Endothelial cell of umbilical vein (primary cell): ENCODE measurements at regions not wholly inside any gene's neighbourhood (a gene's known extent, or its start where the extent isn't known, plus 50 kb on each side); places are given as distances from the start of the nearest gene placed in this dataset.

Experiments used
- BruUV-seq: library from RNA; stranded (reverse); fragments of 400-500 nt; replicated peaks from 2 replicates; lab custom pipeline; 2021; lab: Mats Ljungman, UMichigan
- CTCF ChIA-PET: fragments of 300-600, 350-600 bp; sonication (Branson Sonifier 250); formaldehyde crosslinking; loops from one replicate; lab custom pipeline; 2021; ENCODE audit warnings: antibody characterized with exemption, inconsistent platforms; lab: Charles Lee
- POLR2A ChIA-PET: fragments of 300-600, 350-600 bp; sonication (Branson Sonifier 250); formaldehyde crosslinking; loops from one replicate; lab custom pipeline; 2021; ENCODE audit warnings: antibody characterized with exemption, inconsistent platforms; lab: Charles Lee
- DNase-seq: peaks from one replicate; pipeline ENCODE4 v3.0.0-alpha.2; 2011; ENCODE audit warnings: low read depth, low spot score
- FAIRE-seq: peaks from 2 replicates; lab custom pipeline; 2011; peaks lifted over from hg19 to GRCh38; lab: Jason Lieb, UNC
- H2AFZ ChIP-seq: 2 replicates; pipeline ENCODE4 v1.6.0; 2012; ENCODE audit warnings: low read depth, low read length, control low read depth, inconsistent platforms
- H3K27ac ChIP-seq: 2 replicates; pipeline ENCODE4 v1.5.1; 2011; ENCODE audit warnings: low read depth, mild to moderate bottlenecking, control low read depth, low read length, moderate library complexity; ENCODE audit not compliant: insufficient read depth
- H3K27me3 ChIP-seq, 2 experiments: 2 replicates each; pipeline versions ENCODE4 v1.6.0 to v1.6.1; 2011; ENCODE audit warnings: low read length in 2 of 2, mixed read lengths in 1 of 2; ENCODE audit not compliant: control insufficient read depth in 2 of 2, insufficient read depth in 2 of 2
- H3K36me3 ChIP-seq, 2 experiments: 2 replicates in 1 of 2; 3 replicates in 1 of 2; pipeline ENCODE4 v1.5.1; 2011; ENCODE audit warnings: low read length in 2 of 2, mild to moderate bottlenecking in 1 of 2, moderate library complexity in 1 of 2; ENCODE audit not compliant: control insufficient read depth in 2 of 2, insufficient read depth in 2 of 2; ENCODE audit errors: extremely low read depth in 1 of 2
- H3K4me1 ChIP-seq: 3 replicates; pipeline ENCODE4 v1.5.1; 2011; ENCODE audit warnings: mild to moderate bottlenecking, low read length; ENCODE audit not compliant: control insufficient read depth, insufficient read depth; ENCODE audit errors: extremely low read depth
- H3K4me2 ChIP-seq: 2 replicates; pipeline ENCODE4 v1.6.1; 2011; ENCODE audit warnings: low read length, control low read depth, mixed read lengths; ENCODE audit not compliant: insufficient read depth
- H3K4me3 ChIP-seq, 3 experiments: fragments of 200-600 bp in 1 of 3; sonication (generic), shearing (Covaris generic) in 1 of 3; replicated peaks in 1 of 3; 2 replicates each; pipeline ENCODE4 v1.5.1; 2011 to 2016; ENCODE audit warnings: control low read depth in 3 of 3, low read length in 3 of 3, mild to moderate bottlenecking in 2 of 3, inconsistent platforms in 1 of 3, low read depth in 1 of 3, moderate library complexity in 1 of 3; ENCODE audit not compliant: insufficient read depth in 1 of 3
- H3K79me2 ChIP-seq: 2 replicates; pipeline ENCODE4 v1.6.0; 2012; ENCODE audit warnings: low read length, inconsistent platforms; ENCODE audit not compliant: control insufficient read depth, insufficient read depth
- H3K9ac ChIP-seq: replicated peaks from 2 replicates; pipeline ENCODE3; 2011; ENCODE audit warnings: low read length, control low read depth; ENCODE audit not compliant: insufficient read depth; ENCODE audit errors: extremely low read depth
- H3K9me1 ChIP-seq: replicated peaks from 3 replicates; pipeline ENCODE4 v1.6.0; 2011; ENCODE audit warnings: mild to moderate bottlenecking, low read length; ENCODE audit not compliant: control insufficient read depth, insufficient read depth; ENCODE audit errors: extremely low read depth
- H3K9me3 ChIP-seq: replicated peaks from 2 replicates; pipeline ENCODE4 v1.5.1; 2012; ENCODE audit warnings: low read length, inconsistent platforms; ENCODE audit not compliant: control insufficient read depth, insufficient read depth
- H4K20me1 ChIP-seq: replicated peaks from 2 replicates; pipeline ENCODE3; 2011; ENCODE audit warnings: mild to moderate bottlenecking, low read length; ENCODE audit not compliant: control insufficient read depth, insufficient read depth; ENCODE audit errors: extremely low read depth
- FOS ChIP-seq: IDR thresholded peaks from 2 replicates; pipeline ENCODE4 v1.6.1; 2011; ENCODE audit warnings: mild to moderate bottlenecking, low read length, moderate library complexity, borderline replicate concordance; ENCODE audit not compliant: insufficient read depth
- GATA2 ChIP-seq: IDR thresholded peaks from 2 replicates; pipeline ENCODE4 v1.7.0; 2011; ENCODE audit warnings: low read depth, mild to moderate bottlenecking, moderate library complexity, mixed read lengths, low read length; ENCODE audit not compliant: insufficient read length, insufficient read depth
- JUN ChIP-seq: IDR thresholded peaks from 2 replicates; pipeline ENCODE4 v1.6.1; 2011; ENCODE audit warnings: borderline replicate concordance, low read depth; ENCODE audit not compliant: insufficient read length, insufficient read depth
- MYC ChIP-seq: IDR thresholded peaks from one replicate; pipeline ENCODE4 v1.6.1; 2011; ENCODE audit warnings: mild to moderate bottlenecking, low read depth, low read length
- dilution Hi-C: fragments of 300-500 bp; cut with MboI; formaldehyde crosslinking; loops from one replicate; pipeline ENCODE4 v1.15.0; 2019; ENCODE audit warnings: low sequenced_read_pairs; ENCODE audit not compliant: extremely low pct_ligation_motif_present
- intact Hi-C: fragments of 100-400 bp; cut with micrococcal nuclease; formaldehyde crosslinking; loops from one replicate; pipeline ENCODE4 v1.10.0; 2022

GRCh38 chr17:12514596-12514995 lies 151.1 kb upstream of the MYOCD start:
- DNase-seq, result no peak
- no peaks in the 10 kb centered on the region for H3K9me1 ChIP-seq
- POLR2A ChIA-PET, result no interaction called here
- no peak overlapping the region for H3K4me3 ChIP-seq
- no peak for TF ChIP-seq MYC
- no peak for TF ChIP-seq JUN
- no peak for TF ChIP-seq FOS
- TF ChIP-seq GATA2, result no peak
- H3K9me3 ChIP-seq, result no peaks in the 10 kb centered on the region
- H4K20me1 ChIP-seq, result no peaks in the 10 kb centered on the region
- CTCF ChIA-PET, result no interaction called here
- H3K27ac ChIP-seq, result no peak overlapping the region
- no TSS peak for BruUV-seq
- H3K27me3 ChIP-seq, result no peaks in the 10 kb centered on the region
- FAIRE-seq, result no peak
- no peak overlapping the region for H3K4me2 ChIP-seq
- no peaks in the 10 kb centered on the region for H3K79me2 ChIP-seq
- dilution Hi-C loops (no loop called here), intact Hi-C loops (no loop called here)
- no peak overlapping the region for H3K9ac ChIP-seq
- no peaks in the 10 kb centered on the region for H3K36me3 ChIP-seq
- H2AFZ ChIP-seq, result no peak overlapping the region
- H3K4me1 ChIP-seq, result no peaks in the 10 kb centered on the region

DNA sequence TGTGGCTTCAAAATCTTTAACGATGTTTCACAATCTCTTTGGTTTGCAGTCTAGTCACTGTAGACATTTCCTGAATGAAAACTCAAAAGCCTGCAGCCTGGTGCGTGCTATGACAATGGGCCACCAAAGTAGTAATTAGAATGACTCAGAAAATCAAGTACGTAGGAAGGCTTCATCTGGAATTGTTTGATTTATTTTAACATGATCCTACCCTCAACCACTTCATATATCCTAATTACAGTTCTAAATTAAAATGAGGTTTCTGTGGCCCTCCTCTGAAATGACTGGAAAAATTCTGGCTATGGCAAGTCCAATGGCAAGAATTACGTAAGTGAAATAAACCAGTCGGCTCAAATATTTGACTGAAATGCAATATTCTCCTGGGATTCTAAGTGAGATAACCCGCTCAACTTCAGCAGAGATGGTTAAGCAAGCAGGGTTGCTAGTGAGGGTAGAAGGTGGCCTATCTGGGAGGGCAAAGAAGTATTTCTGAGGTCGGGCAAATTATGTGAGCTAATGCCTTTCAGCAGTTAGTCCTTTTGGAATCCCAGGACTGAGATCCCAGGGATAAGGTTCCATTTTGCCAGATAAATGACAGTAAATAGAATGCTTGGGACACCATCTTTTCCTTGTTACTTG lies 145.6 kb upstream of the MYOCD start:
- dilution Hi-C loops (no loop called here), intact Hi-C loops (no loop called here)
- FAIRE-seq (no peak), DNase-seq (no peak)
- no peak overlapping the region for H3K27ac ChIP-seq
- H3K4me1 ChIP-seq, result no peaks in the 10 kb centered on the region
- ChIA-PET CTCF (no interaction called here), POLR2A (no interaction called here)
- no peaks in the 10 kb centered on the region for H3K9me3 ChIP-seq
- TF ChIP-seq JUN, result no peak
- H3K9ac ChIP-seq, result no peak overlapping the region
- no peaks in the 10 kb centered on the region for H3K9me1 ChIP-seq
- H3K27me3 ChIP-seq, result no peaks in the 10 kb centered on the region
- H3K79me2 ChIP-seq, result no peaks in the 10 kb centered on the region
- no peak overlapping the region for H3K4me3 ChIP-seq
- no peak overlapping the region for H3K4me2 ChIP-seq
- H2AFZ ChIP-seq, result no peak overlapping the region
- H4K20me1 ChIP-seq, result no peaks in the 10 kb centered on the region
- H3K36me3 ChIP-seq, result no peaks in the 10 kb centered on the region
- BruUV-seq, result no TSS peak
